ENCODE measurements at regions not wholly inside any gene's neighbourhood (a gene's known extent, or its start where the extent isn't known, plus 50 kb on each side); places are given as distances from the start of the nearest gene placed in this dataset.
A peak's percentile ranks its signal among the peaks of the same experiment; 100 is the strongest.

DNA sequence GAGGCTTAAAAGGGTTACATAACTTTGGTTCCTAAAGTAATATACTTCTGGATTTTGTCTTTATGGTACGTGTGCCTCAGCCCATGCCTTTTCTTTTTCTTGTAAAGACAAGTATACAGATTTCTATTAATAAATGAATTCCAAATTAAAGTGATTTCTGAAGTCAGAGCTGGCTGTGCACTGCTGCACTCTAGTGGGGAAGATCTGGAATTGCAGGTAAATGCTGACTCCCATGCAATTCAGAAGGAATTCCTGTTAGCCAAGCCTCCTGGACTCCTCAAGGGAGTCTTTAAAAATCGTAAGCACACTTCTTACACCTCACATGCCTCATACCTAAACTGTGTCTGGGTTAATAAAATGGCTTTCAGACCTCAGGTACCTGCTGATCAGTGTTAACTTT is 118.4 kb upstream of the SLC7A1 start:
- peak in 1 of 2 donors; percentile 44 for DNase-seq
- no peak overlapping the region for H2BK120ac ChIP-seq (ENCODE audit: insufficient read depth, low read length, poor library complexity)
- no peak overlapping the region for H4K91ac ChIP-seq (ENCODE audit: low read depth, low read length)
- no peak overlapping the region for H3K4me3 ChIP-seq (ENCODE audit: low read depth, low read length)
- no peaks in the 10 kb centered on the region for H3K79me2 ChIP-seq (ENCODE audit: control insufficient read depth, insufficient read depth, low read length, poor library complexity)
- H3K4me1 ChIP-seq (ENCODE audit: control insufficient read depth in 1 of 2, insufficient read depth in 2 of 2, low read length in 2 of 2) = peaks cover 3 to 4% of the 10 kb centered on the region in 2 experiments
- H4K12ac ChIP-seq (ENCODE audit: low read depth, low read length) = no peak overlapping the region
- H3K23ac ChIP-seq (ENCODE audit: low read length) = no peak overlapping the region
- no peak overlapping the region for H3K27ac ChIP-seq (ENCODE audit: low read depth, low read length)
- H3K79me1 ChIP-seq (ENCODE audit: low read length) = no peaks in the 10 kb centered on the region
- no peak overlapping the region for H2AFZ ChIP-seq (ENCODE audit: insufficient read depth, low read length, poor library complexity)
- H3K36me3 ChIP-seq (ENCODE audit: control insufficient read depth in 1 of 2, insufficient read depth in 2 of 2, low read length in 2 of 2) = no peaks in the 10 kb centered on the region
- no peak overlapping the region for H3K14ac ChIP-seq (ENCODE audit: low read length)
- no peak overlapping the region for H3K18ac ChIP-seq (ENCODE audit: low read length)
- no peaks in the 10 kb centered on the region for H3K9me3 ChIP-seq (ENCODE audit: insufficient read depth, low read depth, low read length)
- WGBS (ENCODE audit: extremely low coverage, insufficient coverage, insufficient read length) = no CpG with 5 or more reads among the region's 2 CpGs
- no peak overlapping the region for H2BK12ac ChIP-seq (ENCODE audit: low read length)
- H4K8ac ChIP-seq (ENCODE audit: low read depth, low read length) = no peak overlapping the region
- no peaks in the 10 kb centered on the region for H3K27me3 ChIP-seq (ENCODE audit: insufficient read depth, low read length)
- no peak overlapping the region for H2AK5ac ChIP-seq (ENCODE audit: low read length)
- no peak overlapping the region for H3K4ac ChIP-seq (ENCODE audit: low read depth, low read length)
- no peak overlapping the region for H3K9ac ChIP-seq (ENCODE audit: low read length)
- no peak overlapping the region for H2BK5ac ChIP-seq (ENCODE audit: low read depth, low read length, poor library complexity)
- no peak overlapping the region for H3K4me2 ChIP-seq (ENCODE audit: low read length)

DNA sequence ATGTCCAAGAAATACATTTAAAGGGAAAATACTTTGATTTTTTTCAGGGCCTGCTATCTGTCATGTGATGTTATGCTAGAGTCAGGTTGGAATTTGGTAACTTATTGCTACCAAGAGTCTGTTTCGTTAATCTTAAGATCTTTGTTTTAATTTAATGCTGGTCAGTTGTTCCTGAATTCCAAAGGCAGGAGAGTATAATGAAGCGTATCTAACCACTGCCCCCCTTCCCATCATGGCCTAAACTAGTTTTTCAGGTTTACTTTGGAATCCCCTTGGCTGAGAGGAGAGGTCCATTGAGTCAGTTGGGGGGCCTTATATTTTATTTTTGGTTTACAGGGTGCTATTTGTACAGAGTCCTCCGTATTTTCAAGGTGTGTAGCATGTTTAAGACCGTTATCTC is 116.3 kb upstream of the SLC7A1 start:
- H2AFZ ChIP-seq (ENCODE audit: insufficient read depth, low read length, poor library complexity) = no peak overlapping the region
- no peak overlapping the region for H2BK120ac ChIP-seq (ENCODE audit: insufficient read depth, low read length, poor library complexity)
- no peak overlapping the region for H2AK5ac ChIP-seq (ENCODE audit: low read length)
- WGBS (ENCODE audit: extremely low coverage, insufficient coverage, insufficient read length) = no CpG with 5 or more reads among the region's 4 CpGs
- no peak overlapping the region for H3K9ac ChIP-seq (ENCODE audit: low read length)
- no peak overlapping the region for H2BK5ac ChIP-seq (ENCODE audit: low read depth, low read length, poor library complexity)
- H3K23ac ChIP-seq (ENCODE audit: low read length) = no peak overlapping the region
- H3K4ac ChIP-seq (ENCODE audit: low read depth, low read length) = no peak overlapping the region
- H3K27ac ChIP-seq (ENCODE audit: low read depth, low read length) = no peak overlapping the region
- peaks cover 3 to 15% of the 10 kb centered on the region in 2 experiments for H3K4me1 ChIP-seq (ENCODE audit: control insufficient read depth in 1 of 2, insufficient read depth in 2 of 2, low read length in 2 of 2)
- no peak overlapping the region for H2BK12ac ChIP-seq (ENCODE audit: low read length)
- H4K12ac ChIP-seq (ENCODE audit: low read depth, low read length) = no peak overlapping the region
- peak in 1 of 2 donors; percentile 20 for DNase-seq
- peak overlapping the region; percentile 20 for H4K91ac ChIP-seq (ENCODE audit: low read depth, low read length)
- no peak overlapping the region for H3K4me3 ChIP-seq (ENCODE audit: low read depth, low read length)
- H3K4me2 ChIP-seq (ENCODE audit: low read length) = peak overlapping the region; percentile 9
- no peak overlapping the region for H3K18ac ChIP-seq (ENCODE audit: low read length)
- no peak overlapping the region for H3K14ac ChIP-seq (ENCODE audit: low read length)
- no peaks in the 10 kb centered on the region for H3K79me2 ChIP-seq (ENCODE audit: control insufficient read depth, insufficient read depth, low read length, poor library complexity)
- H3K79me1 ChIP-seq (ENCODE audit: low read length) = no peaks in the 10 kb centered on the region
- H3K9me3 ChIP-seq (ENCODE audit: insufficient read depth, low read depth, low read length) = no peaks in the 10 kb centered on the region
- no peak overlapping the region for H4K8ac ChIP-seq (ENCODE audit: low read depth, low read length)
- H3K27me3 ChIP-seq (ENCODE audit: insufficient read depth, low read length) = no peaks in the 10 kb centered on the region
- H3K36me3 ChIP-seq (ENCODE audit: control insufficient read depth in 1 of 2, insufficient read depth in 2 of 2, low read length in 2 of 2) = no peaks in the 10 kb centered on the region

DNA sequence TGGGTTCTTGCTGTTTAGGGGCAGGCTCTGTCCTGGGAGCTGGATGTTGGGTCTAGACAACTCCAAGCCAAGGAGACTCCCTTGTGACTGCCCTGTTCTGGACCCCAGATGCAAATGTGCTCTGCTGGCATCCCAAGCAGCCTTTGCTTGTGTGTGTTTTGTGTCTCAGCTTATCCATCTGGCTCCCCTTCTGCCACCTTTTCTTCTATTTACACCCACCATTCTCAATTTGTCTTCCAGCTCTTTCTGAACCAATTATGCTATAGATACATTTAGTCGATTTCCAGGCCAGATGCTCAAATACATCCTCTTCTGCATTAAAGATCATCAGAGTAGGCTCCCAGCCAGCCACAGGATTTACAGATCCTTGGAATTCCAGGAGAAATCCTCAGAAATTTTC is 115.0 kb upstream of the SLC7A1 start:
- DNase-seq = no peak
- no peak overlapping the region for H4K12ac ChIP-seq (ENCODE audit: low read depth, low read length)
- H3K79me1 ChIP-seq (ENCODE audit: low read length) = no peaks in the 10 kb centered on the region
- H4K8ac ChIP-seq (ENCODE audit: low read depth, low read length) = no peak overlapping the region
- H3K18ac ChIP-seq (ENCODE audit: low read length) = no peak overlapping the region
- no peak overlapping the region for H2AK5ac ChIP-seq (ENCODE audit: low read length)
- H3K9me3 ChIP-seq (ENCODE audit: insufficient read depth, low read depth, low read length) = peaks cover 3% of the 10 kb centered on the region
- H3K4ac ChIP-seq (ENCODE audit: low read depth, low read length) = no peak overlapping the region
- no peak overlapping the region for H2BK120ac ChIP-seq (ENCODE audit: insufficient read depth, low read length, poor library complexity)
- H3K4me3 ChIP-seq (ENCODE audit: low read depth, low read length) = no peak overlapping the region
- no peaks in the 10 kb centered on the region for H3K27me3 ChIP-seq (ENCODE audit: insufficient read depth, low read length)
- H2AFZ ChIP-seq (ENCODE audit: insufficient read depth, low read length, poor library complexity) = no peak overlapping the region
- no peak overlapping the region for H2BK5ac ChIP-seq (ENCODE audit: low read depth, low read length, poor library complexity)
- H3K4me2 ChIP-seq (ENCODE audit: low read length) = no peak overlapping the region
- no CpG with 5 or more reads among the region's 1 CpG for WGBS (ENCODE audit: extremely low coverage, insufficient coverage, insufficient read length)
- no peak overlapping the region for H3K27ac ChIP-seq (ENCODE audit: low read depth, low read length)
- H3K4me1 ChIP-seq (ENCODE audit: control insufficient read depth in 1 of 2, insufficient read depth in 2 of 2, low read length in 2 of 2) = peaks cover 3 to 15% of the 10 kb centered on the region in 2 experiments
- H3K36me3 ChIP-seq (ENCODE audit: control insufficient read depth in 1 of 2, insufficient read depth in 2 of 2, low read length in 2 of 2) = no peaks in the 10 kb centered on the region
- no peak overlapping the region for H3K23ac ChIP-seq (ENCODE audit: low read length)
- H3K14ac ChIP-seq (ENCODE audit: low read length) = no peak overlapping the region
- no peak overlapping the region for H3K9ac ChIP-seq (ENCODE audit: low read length)
- no peak overlapping the region for H4K91ac ChIP-seq (ENCODE audit: low read depth, low read length)
- peak overlapping the region; percentile 50 for H2BK12ac ChIP-seq (ENCODE audit: low read length)
- H3K79me2 ChIP-seq (ENCODE audit: control insufficient read depth, insufficient read depth, low read length, poor library complexity) = no peaks in the 10 kb centered on the region

DNA sequence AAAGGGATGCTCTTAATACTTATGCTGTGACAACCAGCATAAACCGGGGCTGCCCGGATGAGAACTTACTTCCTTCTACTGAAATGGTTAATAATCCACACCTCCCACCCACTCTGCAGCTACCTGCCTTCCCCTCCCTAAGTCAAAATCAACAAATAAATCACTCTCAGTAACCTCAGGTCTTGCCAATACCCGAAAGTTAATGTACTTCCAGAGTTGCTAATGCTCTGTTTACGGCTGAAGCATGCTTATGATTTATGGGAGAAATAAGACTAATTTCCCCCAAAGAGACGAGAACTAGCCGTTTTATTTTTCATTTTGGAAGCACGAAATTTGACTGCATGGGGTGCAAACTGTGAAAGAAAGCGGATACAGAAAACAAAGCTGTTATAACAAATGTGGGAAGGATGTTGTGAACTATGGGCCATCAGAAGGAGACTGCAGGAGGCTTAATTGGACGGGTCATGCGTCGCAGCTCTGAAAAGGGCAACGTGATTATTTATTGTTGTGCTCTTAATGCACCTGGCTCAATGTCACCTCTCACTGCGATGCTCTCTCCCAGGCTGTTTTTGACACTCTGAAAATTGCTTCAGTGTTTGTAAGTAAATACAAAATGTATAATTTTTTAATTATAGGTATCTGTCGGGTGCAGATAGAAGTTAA is 114.0 kb upstream of the SLC7A1 start:
- no peaks in the 10 kb centered on the region for H3K36me3 ChIP-seq (ENCODE audit: control insufficient read depth in 1 of 2, insufficient read depth in 2 of 2, low read length in 2 of 2)
- whole genome bisulfite sequencing (ENCODE audit: extremely low coverage, insufficient coverage, insufficient read length) = no CpG with 5 or more reads among the region's 14 CpGs
- no peak overlapping the region for H2AFZ ChIP-seq (ENCODE audit: insufficient read depth, low read length, poor library complexity)

More for the DNA sequence above, 114.0 kb upstream of the SLC7A1 start:
- H3K27ac ChIP-seq (ENCODE audit: low read depth, low read length) = no peak overlapping the region
- H4K8ac ChIP-seq (ENCODE audit: low read depth, low read length) = no peak overlapping the region
- H3K23ac ChIP-seq (ENCODE audit: low read length) = no peak overlapping the region
- H3K4ac ChIP-seq (ENCODE audit: low read depth, low read length) = no peak overlapping the region
- no peak overlapping the region for H4K12ac ChIP-seq (ENCODE audit: low read depth, low read length)
- no peak overlapping the region for H3K4me2 ChIP-seq (ENCODE audit: low read length)
- no peak for DNase-seq
- no peak overlapping the region for H2BK120ac ChIP-seq (ENCODE audit: insufficient read depth, low read length, poor library complexity)
- H3K79me1 ChIP-seq (ENCODE audit: low read length) = no peaks in the 10 kb centered on the region
- H3K9me3 ChIP-seq (ENCODE audit: insufficient read depth, low read depth, low read length) = peaks cover 6% of the 10 kb centered on the region
- no peak overlapping the region for H3K18ac ChIP-seq (ENCODE audit: low read length)
- no peak overlapping the region for H4K91ac ChIP-seq (ENCODE audit: low read depth, low read length)
- no peak overlapping the region for H2BK12ac ChIP-seq (ENCODE audit: low read length)
- no peak overlapping the region for H3K9ac ChIP-seq (ENCODE audit: low read length)
- no peaks in the 10 kb centered on the region for H3K27me3 ChIP-seq (ENCODE audit: insufficient read depth, low read length)
- no peaks in the 10 kb centered on the region for H3K79me2 ChIP-seq (ENCODE audit: control insufficient read depth, insufficient read depth, low read length, poor library complexity)
- no peak overlapping the region for H2BK5ac ChIP-seq (ENCODE audit: low read depth, low read length, poor library complexity)
- H3K4me3 ChIP-seq (ENCODE audit: low read depth, low read length) = no peak overlapping the region
- H3K14ac ChIP-seq (ENCODE audit: low read length) = no peak overlapping the region
- H3K4me1 ChIP-seq (ENCODE audit: control insufficient read depth in 1 of 2, insufficient read depth in 2 of 2, low read length in 2 of 2) = peaks cover 7 to 19% of the 10 kb centered on the region in 2 experiments
- no peak overlapping the region for H2AK5ac ChIP-seq (ENCODE audit: low read length)
